T-cell (primary cell): ENCODE measurements at regions not wholly inside any gene's neighbourhood (a gene's known extent, or its start where the extent isn't known, plus 50 kb on each side); places are given as distances from the start of the nearest gene placed in this dataset.

ENCODE experiments used
- ATAC-seq, 4 experiments: fragments of 200-7000 bp in 3 of 4; fragments of 150-1000 bp in 1 of 4; cut with Tn5 transposase; replicated peaks in 1 of 4; 1 replicate in 3 of 4; 2 replicates in 1 of 4; pipeline ENCODE4 v1.10.0; 2021; ENCODE audit warnings: moderate library complexity in 3 of 4, mild to moderate bottlenecking in 2 of 4, moderate number of reproducible peaks in 1 of 4
- CTCF ChIA-PET, 2 donors: fragments of 300-600 bp; sonication (Branson Sonifier 250); formaldehyde crosslinking; loops; one replicate each; lab custom pipeline; 2022; ENCODE audit warnings: antibody characterized with exemption in 2 of 2; lab: Charles Lee
- POLR2A ChIA-PET, 2 donors: fragments of 300-600 bp; sonication (Branson Sonifier 250); formaldehyde crosslinking; loops; one replicate each; lab custom pipeline; 2022; ENCODE audit warnings: antibody characterized with exemption in 2 of 2; lab: Charles Lee
- DNase-seq, 35 experiments: peaks; one replicate each; pipeline versions ENCODE4 v3.0.0 to v3.0.0-alpha.2; 2013 to 2023
- H3K27ac ChIP-seq: one replicate; pipeline ENCODE4 v1.5.1; 2013; ENCODE audit warnings: low read length
- H3K27me3 ChIP-seq, 2 experiments: replicated peaks in 1 of 2; 1 replicate in 1 of 2; 2 replicates in 1 of 2; pipeline versions ENCODE4 v1.6.1 to v1.7.0; 2013; ENCODE audit warnings: low read length in 1 of 2, mixed read lengths in 1 of 2; ENCODE audit not compliant: control insufficient read depth in 2 of 2, insufficient read depth in 2 of 2; ENCODE audit errors: extremely low read depth in 1 of 2
- H3K36me3 ChIP-seq, 2 donors: 1 replicate in 1 of 2; 2 replicates in 1 of 2; pipeline versions ENCODE4 v1.6.1 to v1.7.0; 2013; ENCODE audit warnings: low read length in 1 of 2; ENCODE audit not compliant: control insufficient read depth in 2 of 2, insufficient read depth in 1 of 2; ENCODE audit errors: extremely low read depth in 1 of 2
- H3K4me1 ChIP-seq, 2 experiments: 1 replicate in 1 of 2; 2 replicates in 1 of 2; pipeline versions ENCODE4 v1.6.1 to v1.7.0; 2013; ENCODE audit warnings: low read length in 2 of 2, mixed read lengths in 1 of 2; ENCODE audit not compliant: insufficient read depth in 2 of 2, control insufficient read depth in 1 of 2; ENCODE audit errors: extremely low read depth in 1 of 2
- H3K4me3 ChIP-seq, 2 donors: 1 replicate in 1 of 2; 2 replicates in 1 of 2; pipeline versions ENCODE4 v1.5.1 to v1.7.0; 2013; ENCODE audit warnings: mild to moderate bottlenecking in 2 of 2, low read length in 1 of 2, moderate library complexity in 1 of 2; ENCODE audit not compliant: control insufficient read depth in 1 of 2; ENCODE audit errors: extremely low read depth in 1 of 2
- H3K9me3 ChIP-seq: 2 replicates; pipeline ENCODE4 v1.7.0; 2013
- H3K27ac Mint-ChIP-seq, 2 donors: one replicate each; pipeline ENCODE4 v1.8.0; 2020 to 2021; ENCODE audit warnings: mild to moderate bottlenecking in 2 of 2, mixed read lengths in 2 of 2
- H3K27me3 Mint-ChIP-seq, 2 donors: one replicate each; pipeline ENCODE4 v1.8.0; 2021 to 2022; ENCODE audit warnings: mixed read lengths in 2 of 2
- H3K36me3 Mint-ChIP-seq: one replicate; pipeline ENCODE4 v1.8.0; 2021; ENCODE audit warnings: mixed read lengths
- H3K4me1 Mint-ChIP-seq, 3 donors: one replicate each; pipeline ENCODE4 v1.8.0; 2020 to 2022; ENCODE audit warnings: mixed read lengths in 3 of 3, mild to moderate bottlenecking in 1 of 3
- H3K4me3 Mint-ChIP-seq, 3 donors: one replicate each; pipeline ENCODE4 v1.8.0; 2020 to 2022; ENCODE audit warnings: mild to moderate bottlenecking in 3 of 3, mixed read lengths in 3 of 3, moderate library complexity in 3 of 3
- H3K9me3 Mint-ChIP-seq, 3 donors: one replicate each; pipeline ENCODE4 v1.8.0; 2020 to 2022; ENCODE audit warnings: mixed read lengths in 3 of 3
- WGBS: methylation state at CpG from one replicate; pipeline ENCODE4 v1.1.5; 2013; ENCODE audit warnings: missing lambda C conversion rate; ENCODE audit not compliant: insufficient coverage; 5-methylcytosine and 5-hydroxymethylcytosine counted together

DNA sequence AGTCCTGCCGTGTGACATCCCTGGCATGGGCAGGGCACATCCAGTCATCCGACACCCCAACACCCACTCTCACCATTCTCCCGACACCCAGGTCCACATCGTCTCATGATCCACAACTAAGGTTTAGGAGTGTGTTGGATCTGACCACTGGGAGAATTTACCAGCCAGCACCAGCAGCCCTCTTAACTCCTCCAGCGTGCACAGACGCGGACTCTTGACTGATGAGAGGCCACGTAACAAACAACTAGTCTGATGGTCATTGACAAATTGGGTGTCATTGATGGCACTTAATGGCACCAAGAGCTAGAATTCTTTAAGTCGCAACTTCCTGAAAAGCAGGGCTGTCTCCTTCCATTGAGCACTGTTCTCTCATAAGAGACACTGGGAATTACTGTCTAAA lies 203.0 kb upstream of the SFSWAP start:
- H3K27me3 Mint-ChIP-seq = peaks cover 3 to 5% of the 10 kb centered on the region in 2 donors
- no peaks in the 10 kb centered on the region for H3K9me3 ChIP-seq
- no peak overlapping the region for H3K4me3 Mint-ChIP-seq
- ATAC-seq = no peak
- no peaks in the 10 kb centered on the region for H3K36me3 Mint-ChIP-seq
- no peak overlapping the region for H3K4me3 ChIP-seq
- H3K4me1 Mint-ChIP-seq = peaks cover 15 to 19% (median 16%) of the 10 kb centered on the region in 3 donors
- DNase-seq = no peak
- 75% methylated on average over 4 of the region's 9 CpGs for WGBS
- no peak overlapping the region for H3K27ac ChIP-seq
- H3K4me1 ChIP-seq = peaks cover 10 to 22% of the 10 kb centered on the region in 2 experiments
- H3K9me3 Mint-ChIP-seq = no peaks in the 10 kb centered on the region
- H3K27ac Mint-ChIP-seq = no peak overlapping the region
- peaks cover 0 to 11% of the 10 kb centered on the region in 2 experiments for H3K27me3 ChIP-seq
- ChIA-PET POLR2A (no interaction called here), CTCF (no interaction called here)
- no peaks in the 10 kb centered on the region for H3K36me3 ChIP-seq

DNA sequence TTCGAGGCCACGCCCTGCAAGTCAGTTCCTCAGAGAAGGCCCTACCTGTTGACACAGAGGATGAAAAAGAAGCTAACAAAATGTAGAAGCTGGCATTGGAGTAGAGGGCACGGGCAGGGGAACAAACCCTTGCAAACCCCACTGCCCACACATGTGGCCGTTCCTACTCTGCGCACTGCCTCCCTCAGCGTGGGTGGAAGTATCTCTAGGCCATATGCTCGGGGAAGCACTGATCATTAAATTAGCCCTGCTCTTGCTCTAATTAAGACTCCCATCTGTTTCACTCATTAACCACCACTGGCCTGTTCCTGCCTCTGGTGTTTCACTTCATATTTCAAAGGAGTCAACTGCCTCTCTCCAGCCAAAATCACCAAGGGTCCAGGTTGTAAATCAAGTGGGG lies 201.2 kb upstream of the SFSWAP start:
- DNase-seq (no peak), ATAC-seq (no peak)
- H3K36me3 Mint-ChIP-seq = no peaks in the 10 kb centered on the region
- peaks cover 4 to 9% of the 10 kb centered on the region in 2 donors for H3K27me3 Mint-ChIP-seq
- Histone ChIP-seq H3K4me1 (peaks cover 10 to 22% of the 10 kb centered on the region in 2 experiments), H3K4me3 (no peak overlapping the region), H3K9me3 (no peaks in the 10 kb centered on the region), H3K27ac (no peak overlapping the region), H3K36me3 (no peaks in the 10 kb centered on the region), H3K27me3 (peaks cover 0 to 13% of the 10 kb centered on the region in 2 experiments)
- ChIA-PET CTCF (no interaction called here), POLR2A (no interaction called here)
- H3K27ac Mint-ChIP-seq = no peak overlapping the region
- no peak overlapping the region for H3K4me3 Mint-ChIP-seq
- no peaks in the 10 kb centered on the region for H3K9me3 Mint-ChIP-seq
- H3K4me1 Mint-ChIP-seq = peaks cover 15 to 19% (median 16%) of the 10 kb centered on the region in 3 donors
- WGBS = 92% methylated on average over 4 of the region's 7 CpGs

DNA sequence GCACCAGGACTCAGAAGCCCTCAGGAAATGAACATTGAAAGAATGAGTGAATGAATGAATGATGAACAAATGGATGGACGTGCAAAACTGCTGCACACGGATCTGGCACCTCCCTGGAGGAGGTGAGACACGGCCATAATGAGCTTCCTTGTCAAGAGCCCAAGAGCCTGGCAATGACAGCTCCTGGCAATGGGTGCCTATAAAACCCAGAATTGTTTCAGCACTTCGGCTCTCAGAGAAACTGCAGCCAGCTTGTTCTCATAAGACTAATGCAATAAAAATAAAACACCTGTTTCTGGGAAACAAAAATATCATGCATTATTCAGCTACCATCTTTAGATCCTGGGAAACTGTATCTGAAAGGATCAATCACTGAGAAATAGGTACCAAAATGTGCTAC lies 200.5 kb upstream of the SFSWAP start:
- no peak for ATAC-seq
- WGBS = 92% methylated on average over 2 of the region's 4 CpGs
- ChIA-PET CTCF (no interaction called here), POLR2A (no interaction called here)
- Mint-ChIP-seq H3K27ac (peak overlapping the region in 1 of 2 donors; percentile 91), H3K36me3 (no peaks in the 10 kb centered on the region), H3K27me3 (peaks cover 4 to 9% of the 10 kb centered on the region in 2 donors), H3K9me3 (peaks cover 0 to 5% (median 0%) of the 10 kb centered on the region in 3 donors), H3K4me1 (peaks cover 15 to 19% (median 16%) of the 10 kb centered on the region in 3 donors), H3K4me3 (no peak overlapping the region)
- Histone ChIP-seq H3K4me1 (peaks cover 10 to 22% of the 10 kb centered on the region in 2 experiments), H3K27ac (peak overlapping the region; percentile 35), H3K27me3 (peaks cover 0 to 14% of the 10 kb centered on the region in 2 experiments), H3K9me3 (no peaks in the 10 kb centered on the region), H3K36me3 (no peaks in the 10 kb centered on the region), H3K4me3 (no peak overlapping the region)
- DNase-seq = no peak

DNA sequence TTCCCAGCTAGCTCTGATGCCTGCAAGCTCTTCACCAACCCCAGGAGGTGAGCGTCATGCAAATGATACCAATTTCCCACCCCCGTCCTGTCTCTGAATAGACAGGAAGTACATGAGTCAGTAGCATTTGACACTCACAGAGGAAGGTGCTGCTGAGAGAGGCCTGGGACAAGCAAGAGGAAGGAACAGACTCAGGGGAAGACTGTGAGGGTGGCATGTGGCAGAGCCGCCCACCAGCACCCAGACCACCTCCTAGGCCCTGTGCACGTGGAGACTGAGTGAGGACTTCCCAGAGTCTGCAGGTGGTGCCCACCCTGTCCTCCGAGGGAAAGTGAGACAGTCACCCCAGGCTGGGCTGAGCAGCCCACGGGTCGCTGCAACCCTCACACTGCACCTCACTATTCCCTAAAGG lies 199.5 kb upstream of the SFSWAP start:
- POLR2A ChIA-PET = interaction anchor here in 1 of 2 donors (0.6 kb wide), 1 partner anchor 1139 kb away, joined by 7 read pairs; no protein-coding TSS in a partner anchor
- Histone ChIP-seq H3K4me3 (no peak overlapping the region), H3K36me3 (no peaks in the 10 kb centered on the region), H3K4me1 (peaks cover 10 to 22% of the 10 kb centered on the region in 2 experiments), H3K9me3 (no peaks in the 10 kb centered on the region), H3K27me3 (peaks cover 0 to 11% of the 10 kb centered on the region in 2 experiments), H3K27ac (peak overlapping the region; percentile 35)
- ATAC-seq = peak; percentile 97 to 99 (median 98)
- Mint-ChIP-seq H3K4me1 (peaks cover 15 to 19% (median 16%) of the 10 kb centered on the region in 3 donors), H3K27ac (peak overlapping the region; percentile 87 to 91), H3K4me3 (peak overlapping the region in 1 of 3 donors; percentile 29), H3K27me3 (peaks cover 7 to 10% of the 10 kb centered on the region in 2 donors), H3K36me3 (no peaks in the 10 kb centered on the region), H3K9me3 (peaks cover 5 to 14% (median 6%) of the 10 kb centered on the region in 3 donors)
- DNase-seq = peak; percentile 12 to 67 (median 38)
- 0% methylated on average over 2 of the region's 7 CpGs for WGBS
- CTCF ChIA-PET = interaction anchor here in 1 of 2 donors (0.8 kb wide), 1 partner anchor 402 kb away, joined by 4 read pairs; no protein-coding TSS in a partner anchor

DNA sequence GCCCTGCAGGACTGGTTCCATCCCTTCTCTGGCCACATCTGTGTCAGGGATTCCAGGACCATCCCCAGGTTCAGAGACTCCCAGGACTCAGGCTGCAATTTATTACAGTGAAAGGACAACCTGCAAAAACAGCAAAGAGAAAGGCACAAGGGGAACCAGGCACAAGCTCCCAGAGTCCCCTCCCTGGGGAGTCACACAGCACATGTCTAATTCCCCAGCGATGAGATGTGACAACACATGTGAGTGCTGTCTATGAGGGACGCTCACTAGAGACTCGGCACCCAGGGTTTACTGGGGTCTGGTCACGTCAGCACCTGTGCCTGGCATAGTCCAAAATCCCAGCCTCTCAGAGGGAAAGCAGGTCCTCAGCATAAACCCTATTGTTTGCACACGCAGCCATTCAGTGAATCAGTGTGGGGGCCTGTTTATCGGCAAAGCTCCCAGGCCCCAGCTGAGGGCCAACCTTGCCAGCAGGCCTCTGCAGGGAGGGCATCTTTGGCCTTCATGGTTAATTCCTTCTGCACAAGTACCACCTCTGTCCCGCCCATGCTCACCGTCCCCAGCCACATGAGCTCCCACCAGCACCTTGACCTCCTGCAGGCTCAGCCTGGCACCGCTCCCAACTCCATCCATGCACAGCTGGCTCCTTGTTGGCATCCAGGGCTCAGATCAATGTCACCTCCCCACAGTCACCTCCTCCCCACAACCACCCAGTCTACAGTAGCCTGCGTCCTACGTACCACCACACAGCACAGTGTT lies 198.9 kb upstream of the SFSWAP start:
- H3K36me3 Mint-ChIP-seq = no peaks in the 10 kb centered on the region
- CTCF ChIA-PET = interaction anchor here in 1 of 2 donors (0.8 kb wide), 1 partner anchor 401 kb away, joined by 4 read pairs; no protein-coding TSS in a partner anchor
- H3K9me3 Mint-ChIP-seq = peaks cover 5 to 19% (median 6%) of the 10 kb centered on the region in 3 donors
- Histone ChIP-seq H3K9me3 (no peaks in the 10 kb centered on the region), H3K4me1 (peaks cover 10 to 22% of the 10 kb centered on the region in 2 experiments), H3K27me3 (peaks cover 0 to 7% of the 10 kb centered on the region in 2 experiments), H3K4me3 (no peak overlapping the region), H3K27ac (peak overlapping the region; percentile 35), H3K36me3 (no peaks in the 10 kb centered on the region)
- ATAC-seq (no peak), DNase-seq (no peak)
- H3K27me3 Mint-ChIP-seq = peaks cover 7 to 8% of the 10 kb centered on the region in 2 donors
- POLR2A ChIA-PET = no interaction called here
- WGBS = 94% methylated on average over 11 of the region's 11 CpGs
- peak overlapping the region; percentile 87 to 91 for H3K27ac Mint-ChIP-seq
- H3K4me3 Mint-ChIP-seq = peak overlapping the region in 1 of 3 donors; percentile 29
- H3K4me1 Mint-ChIP-seq = peaks cover 15 to 19% (median 16%) of the 10 kb centered on the region in 3 donors

DNA sequence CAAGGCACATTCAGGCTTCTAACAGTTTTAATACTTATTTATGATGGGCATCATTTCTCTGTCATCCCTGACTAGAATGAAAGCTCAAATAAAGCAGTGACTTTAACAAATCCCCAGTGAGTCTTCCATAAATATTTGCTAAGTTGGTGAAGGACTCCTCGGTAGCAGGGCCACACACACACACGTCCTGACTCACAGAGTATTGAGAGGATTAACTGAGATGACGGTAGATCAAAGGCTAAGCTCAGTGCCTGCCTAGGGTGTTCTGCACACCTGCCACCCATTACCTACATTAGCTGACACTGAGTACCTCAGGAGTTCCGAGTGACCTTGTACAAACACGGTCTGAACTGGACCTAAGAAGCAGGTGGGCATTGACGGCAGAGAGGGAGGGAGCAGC lies 197.3 kb upstream of the SFSWAP start:
- H3K27ac Mint-ChIP-seq = no peak overlapping the region
- H3K4me3 ChIP-seq = no peak overlapping the region
- ChIA-PET CTCF (no interaction called here), POLR2A (no interaction called here)
- H3K36me3 Mint-ChIP-seq = no peaks in the 10 kb centered on the region
- peaks cover 10 to 22% of the 10 kb centered on the region in 2 experiments for H3K4me1 ChIP-seq
- peaks cover 6 to 8% of the 10 kb centered on the region in 2 donors for H3K27me3 Mint-ChIP-seq
- DNase-seq (no peak), ATAC-seq (no peak)
- peaks cover 0 to 7% of the 10 kb centered on the region in 2 experiments for H3K27me3 ChIP-seq
- peaks cover 15 to 19% (median 16%) of the 10 kb centered on the region in 3 donors for H3K4me1 Mint-ChIP-seq
- 92% methylated on average over 4 of the region's 6 CpGs for WGBS
- H3K4me3 Mint-ChIP-seq = no peak overlapping the region
- H3K36me3 ChIP-seq = no peaks in the 10 kb centered on the region
- no peak overlapping the region for H3K27ac ChIP-seq
- peaks cover 8 to 29% (median 12%) of the 10 kb centered on the region in 3 donors for H3K9me3 Mint-ChIP-seq
- no peaks in the 10 kb centered on the region for H3K9me3 ChIP-seq
